ENCODE measurements at regions not wholly inside any gene's neighbourhood (a gene's known extent, or its start where the extent isn't known, plus 50 kb on each side); places are given as distances from the start of the nearest gene placed in this dataset.

DNA sequence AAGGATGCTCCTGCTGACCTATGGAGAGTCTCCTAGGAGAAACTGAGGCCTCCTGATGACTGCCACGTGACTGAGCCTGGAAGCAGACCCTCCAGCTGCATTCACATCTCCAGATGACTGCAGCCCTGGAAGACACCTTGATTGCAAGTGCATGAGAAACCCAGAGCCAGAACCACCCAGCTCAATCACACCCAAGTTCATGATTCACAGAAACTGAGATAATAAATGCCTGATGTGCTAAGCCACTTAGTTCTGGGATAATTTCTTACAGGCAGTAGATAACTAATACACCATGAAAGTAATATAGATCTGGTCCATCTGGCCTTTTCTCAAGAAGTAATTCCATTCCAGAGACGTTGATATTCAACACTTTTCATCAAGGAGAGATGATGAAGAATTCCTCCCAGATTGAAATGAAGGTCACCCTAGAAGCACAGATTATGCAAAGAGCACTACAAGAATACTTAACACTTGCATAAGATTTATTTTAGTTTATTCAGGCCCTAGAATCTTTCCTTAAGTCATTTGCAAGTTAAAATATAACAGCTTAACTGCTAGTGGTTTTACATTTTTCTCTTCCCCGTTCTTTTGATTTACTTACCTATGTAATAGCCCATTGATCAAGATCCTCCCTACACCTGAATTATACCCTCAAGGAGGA lies 208.2 kb upstream of the INHBA start:
- peak; percentile 62 for DNase-seq (ENCODE audit: low read depth)

DNA sequence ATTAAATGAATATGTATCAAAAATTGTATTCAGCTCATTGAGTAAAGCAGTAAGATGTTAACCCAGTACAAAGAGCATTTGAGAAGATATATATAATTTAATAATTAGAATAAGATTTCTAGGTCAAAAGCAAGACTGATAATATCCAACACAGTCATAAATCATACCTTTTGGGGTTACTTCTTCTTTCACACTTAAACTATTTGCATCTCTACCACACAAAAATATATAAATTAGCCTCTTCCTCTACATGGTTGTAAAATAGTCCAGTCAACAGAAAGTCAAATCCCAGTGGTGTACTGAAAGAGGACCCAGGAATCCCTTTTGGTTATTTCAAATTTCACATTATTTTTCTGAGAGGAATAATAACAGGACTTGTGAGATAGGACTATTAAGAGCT lies 204.6 kb upstream of the INHBA start:
- no peak for DNase-seq (ENCODE audit: low read depth)

DNA sequence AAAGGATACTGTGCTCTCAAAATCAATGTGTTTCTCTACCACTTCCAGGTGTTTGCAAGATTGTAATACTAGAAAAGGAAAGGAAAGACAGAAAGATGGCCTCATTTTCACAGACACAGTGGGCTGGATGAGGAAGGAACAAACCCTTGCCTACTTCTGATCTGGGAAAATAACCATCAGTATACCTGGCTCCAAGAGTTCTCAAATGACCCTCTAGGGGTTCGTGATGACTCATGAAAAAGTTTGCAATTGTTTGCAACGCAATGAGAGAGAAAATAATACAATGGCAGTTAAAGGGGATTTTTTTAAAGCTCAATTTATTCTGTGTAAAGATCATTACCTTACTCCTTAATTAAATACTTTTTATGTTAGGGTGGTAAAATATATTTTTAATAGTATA lies 197.6 kb upstream of the INHBA start:
- no peak for DNase-seq (ENCODE audit: low read depth)

DNA sequence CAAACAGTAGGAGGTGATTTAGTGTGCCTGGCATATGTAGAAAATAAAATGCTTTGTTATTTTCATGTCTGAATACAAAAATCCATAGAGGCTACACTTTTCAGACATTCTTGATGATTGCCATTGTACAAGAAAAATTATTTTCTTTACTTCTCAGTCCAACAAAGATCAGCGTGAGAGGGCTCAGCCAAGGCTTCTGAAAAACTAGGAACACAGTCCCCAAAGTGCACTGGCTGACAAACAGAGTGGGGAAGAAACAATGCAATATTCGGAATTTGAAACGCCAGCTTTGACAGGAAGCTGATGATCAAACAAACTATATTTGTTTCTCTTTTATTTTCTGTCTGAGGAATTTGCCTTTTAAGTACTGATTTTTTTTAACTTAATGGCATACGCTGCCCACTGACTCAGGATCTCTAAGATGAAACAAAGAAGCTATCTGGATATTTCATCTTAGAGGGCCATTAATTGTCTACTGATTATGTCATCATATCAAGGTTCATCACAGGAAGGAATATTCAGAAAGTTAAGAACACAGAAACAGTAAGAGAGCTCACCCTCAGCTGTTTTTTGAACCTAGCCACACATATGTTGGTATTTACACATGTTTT lies 197.0 kb upstream of the INHBA start:
- no peak for DNase-seq (ENCODE audit: low read depth)

DNA sequence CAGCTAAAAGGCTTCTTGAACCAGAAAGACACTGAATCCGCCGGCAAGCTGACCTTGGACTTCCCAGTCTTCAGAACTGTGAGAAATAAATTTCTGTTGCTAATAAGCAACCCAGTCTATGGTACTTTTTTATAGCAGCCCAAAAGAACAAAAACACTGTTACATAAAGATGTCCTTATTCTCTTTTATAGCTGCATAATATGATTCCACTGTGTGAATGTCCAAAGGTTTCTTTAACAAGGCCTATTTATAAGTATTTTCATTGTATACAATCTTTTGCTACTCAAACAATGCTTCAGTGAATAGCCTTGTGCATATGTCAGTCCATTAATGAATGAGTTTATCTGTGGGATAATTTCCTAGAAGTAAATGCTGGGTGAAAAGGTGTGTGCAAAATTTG lies 190.8 kb upstream of the INHBA start:
- no peak for DNase-seq (ENCODE audit: low read depth)

GRCh38 chr7:41892356-41893100 lies 189.6 kb upstream of the INHBA start:
- no peak for DNase-seq (ENCODE audit: low read depth)

DNA sequence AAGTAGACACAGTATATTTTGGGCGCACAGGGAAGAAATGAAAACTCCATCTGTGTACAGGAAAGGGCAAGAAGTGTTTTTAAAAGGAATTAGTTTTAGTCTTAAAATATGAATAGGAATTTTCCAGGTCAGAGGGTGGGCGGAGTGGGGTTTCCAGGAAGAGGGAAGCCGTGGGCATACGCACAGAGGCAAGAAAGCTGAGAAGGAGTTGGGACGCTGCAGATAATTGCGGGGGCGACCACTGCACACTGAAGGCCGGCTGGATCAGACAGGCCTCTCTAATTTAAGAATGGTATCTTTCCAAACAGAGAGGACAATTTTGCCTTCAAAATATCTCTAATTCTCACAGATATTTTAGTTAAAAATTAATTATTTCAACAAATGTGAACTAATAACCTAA lies 189.1 kb upstream of the INHBA start:
- no peak for DNase-seq (ENCODE audit: low read depth)

DNA sequence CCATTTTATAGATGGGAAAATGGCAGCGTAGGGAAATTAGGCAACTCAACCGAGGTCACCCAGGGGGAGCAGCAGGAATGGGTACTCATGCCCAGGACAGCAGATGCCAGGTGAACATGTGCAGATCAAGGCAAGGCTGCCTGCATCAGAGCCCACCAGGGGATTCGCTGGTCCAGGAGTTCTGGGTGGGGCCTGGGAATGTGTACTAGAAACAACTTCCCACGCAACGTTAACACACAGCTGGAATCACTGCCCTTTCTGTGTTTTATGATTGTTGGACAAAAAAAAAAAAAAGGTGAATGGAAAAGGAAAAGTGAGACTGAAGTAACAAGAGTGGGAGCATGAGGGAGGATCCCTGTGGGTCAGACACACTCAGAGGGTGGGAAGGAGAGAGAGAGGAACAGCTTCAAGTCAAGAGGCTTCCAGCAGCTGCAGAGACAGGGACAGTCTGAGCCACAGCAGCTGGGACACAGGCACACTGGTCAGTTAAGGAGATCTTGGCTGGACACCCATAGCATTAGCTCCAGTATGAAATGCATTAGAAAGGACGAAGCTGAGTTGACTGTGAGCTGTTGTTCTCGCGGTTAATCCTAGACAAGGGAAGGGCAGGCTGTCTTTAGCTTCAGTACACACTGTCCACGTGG lies 187.9 kb upstream of the INHBA start:
- no peak for DNase-seq (ENCODE audit: low read depth)

- DNase-seq (ENCODE audit: low read depth) = no peak
Measured at GRCh38 chr7:41889472-41889871, 186.6 kb upstream of the INHBA start.

DNA sequence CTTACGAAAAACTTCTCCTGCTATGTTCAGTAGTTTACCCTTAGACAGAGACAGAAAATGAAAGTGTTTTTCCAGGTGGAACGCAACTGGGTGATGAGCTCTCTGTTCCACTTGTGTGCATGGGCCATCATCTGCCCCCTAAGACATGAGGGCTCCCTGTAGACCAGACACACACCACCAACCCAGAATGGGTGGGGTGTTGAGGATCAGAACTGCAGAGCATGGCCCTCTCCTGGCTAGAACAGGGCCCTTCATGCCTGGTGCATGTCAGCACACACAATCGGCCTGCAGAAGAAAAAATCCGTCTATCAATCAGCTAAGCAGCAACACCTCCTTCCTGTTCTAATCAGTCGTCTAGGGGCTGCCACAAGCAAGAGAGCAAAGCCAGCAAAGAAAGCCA lies 186.2 kb upstream of the INHBA start:
- DNase-seq (ENCODE audit: low read depth) = no peak

- DNase-seq (ENCODE audit: low read depth) = no peak
Measured at GRCh38 chr7:41887416-41887815, 184.5 kb upstream of the INHBA start.

DNA sequence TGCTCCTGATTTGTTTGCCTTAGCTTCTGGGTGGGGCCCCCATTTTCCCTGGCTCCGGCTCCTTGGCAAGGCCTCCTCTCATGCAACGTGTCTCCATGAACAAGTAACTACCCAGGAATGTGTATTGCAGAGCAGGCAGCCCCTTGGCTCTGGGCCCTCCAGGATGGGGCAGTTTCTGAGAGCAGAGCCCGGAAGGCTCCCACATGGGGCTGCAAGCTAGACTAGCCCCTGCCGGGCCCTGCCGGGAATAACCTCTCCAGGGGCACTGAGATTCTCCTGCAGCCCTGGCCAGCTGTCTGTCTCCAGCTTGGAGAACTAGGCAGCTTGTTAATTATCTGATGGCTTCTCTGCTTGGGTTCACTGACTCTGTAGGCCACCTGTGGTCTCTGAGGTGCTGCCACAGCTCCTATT lies 184.0 kb upstream of the INHBA start:
- peak; percentile 97 for DNase-seq (ENCODE audit: low read depth)

DNA sequence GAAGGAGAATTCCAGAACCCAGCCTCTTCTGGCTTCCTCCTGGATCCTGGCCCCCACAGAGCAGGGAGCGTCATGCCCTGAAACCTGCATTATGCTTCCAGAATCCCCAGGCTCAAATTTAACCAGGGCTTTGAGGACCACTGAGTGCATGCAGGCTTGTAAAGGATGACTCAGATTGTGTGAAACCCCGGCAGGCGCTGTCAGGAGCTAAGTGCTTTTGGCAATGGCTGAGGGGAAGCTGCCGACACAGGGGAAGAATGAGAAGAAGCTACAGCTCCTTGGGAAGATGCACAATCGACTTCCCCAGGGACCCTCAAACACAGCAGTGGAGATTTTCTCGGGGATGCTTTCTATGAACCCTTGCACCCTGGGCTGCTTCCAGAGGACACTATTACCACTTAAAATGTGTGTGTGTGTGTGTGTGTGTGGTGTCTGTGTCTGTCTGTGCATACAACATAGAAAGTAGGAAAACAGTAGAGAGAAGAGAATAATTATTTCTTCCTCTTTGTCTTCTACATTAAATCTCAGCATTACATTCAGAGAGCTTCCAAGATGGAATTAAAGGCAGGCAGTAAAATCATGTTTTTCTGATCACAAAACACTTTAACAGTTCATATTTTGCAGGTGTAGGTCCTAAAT lies 183.5 kb upstream of the INHBA start:
- DNase-seq (ENCODE audit: low read depth) = peak; percentile 97

DNA sequence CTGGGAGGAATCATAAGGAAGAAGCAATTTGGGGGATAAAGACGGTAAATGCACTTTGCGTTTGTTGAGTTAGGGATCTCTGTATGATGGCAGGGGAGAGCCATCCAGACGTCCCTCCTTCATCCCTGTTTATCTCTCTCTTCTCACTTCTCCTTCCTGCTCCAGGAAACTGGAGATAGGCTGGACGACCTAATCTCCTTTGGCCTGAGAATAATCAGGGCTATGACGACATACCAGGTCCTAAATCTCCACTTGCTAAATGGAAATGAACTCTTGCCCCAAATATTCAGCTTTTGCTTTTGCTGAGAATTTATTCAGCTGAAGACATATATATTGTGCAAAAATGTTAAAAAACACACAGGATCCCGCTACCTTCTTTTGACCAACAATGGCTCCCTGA lies 182.9 kb upstream of the INHBA start:
- no peak for DNase-seq (ENCODE audit: low read depth)

DNA sequence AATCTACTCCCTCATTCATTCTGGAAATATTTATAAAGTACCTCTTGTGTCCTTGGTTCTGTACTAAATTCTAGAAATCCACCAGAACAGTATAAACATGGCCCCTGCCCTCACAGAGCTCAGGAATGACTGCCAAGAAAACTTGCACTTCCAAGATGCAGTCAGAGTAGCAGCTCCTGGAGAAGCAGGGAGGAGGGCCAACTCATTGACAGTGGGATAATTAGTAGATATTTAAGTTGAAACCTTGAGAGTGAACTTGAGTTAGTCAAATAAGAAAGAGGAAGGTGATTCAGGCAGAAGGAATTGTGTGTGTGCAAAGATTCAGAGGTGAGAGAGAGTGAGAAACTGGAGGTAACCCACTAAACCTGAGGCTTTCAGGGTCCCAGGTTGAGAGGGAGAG lies 182.2 kb upstream of the INHBA start:
- DNase-seq (ENCODE audit: low read depth) = peak; percentile 70

DNA sequence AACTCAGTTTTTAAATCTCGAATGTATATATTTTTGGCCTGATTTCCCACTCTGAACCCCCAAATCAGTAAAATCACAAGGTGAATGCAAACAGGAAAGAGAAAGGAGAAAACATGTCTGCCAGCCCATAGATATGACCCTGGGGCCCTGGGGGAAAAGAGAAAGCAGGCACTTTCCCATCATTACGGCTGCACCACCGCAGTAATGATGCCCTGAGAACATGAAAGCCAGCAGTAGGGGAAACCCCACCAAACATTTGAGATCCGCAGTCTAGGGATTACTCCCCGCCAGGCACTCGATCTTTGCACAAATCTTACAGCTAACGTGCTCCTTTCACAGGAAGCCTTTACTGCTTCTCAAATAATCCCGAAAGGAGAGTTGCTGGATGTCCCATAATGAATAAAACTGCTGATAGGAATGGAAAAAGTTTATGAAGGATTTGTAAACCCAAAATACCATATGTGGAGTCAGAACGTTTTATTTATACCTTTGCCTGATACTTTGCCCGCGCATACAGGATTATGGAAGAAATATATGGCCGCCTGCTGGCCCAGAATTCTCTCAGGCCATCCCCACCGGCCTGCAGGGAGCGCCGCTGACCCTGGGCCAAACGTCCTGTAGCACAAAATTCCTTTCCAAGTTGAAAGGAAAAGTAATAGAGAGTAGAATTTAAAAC lies 180.0 kb upstream of the INHBA start:
- no peak for DNase-seq (ENCODE audit: low read depth)

GRCh38 chr7:41882256-41882655 lies 179.4 kb upstream of the INHBA start:
- DNase-seq (ENCODE audit: low read depth) = no peak

DNA sequence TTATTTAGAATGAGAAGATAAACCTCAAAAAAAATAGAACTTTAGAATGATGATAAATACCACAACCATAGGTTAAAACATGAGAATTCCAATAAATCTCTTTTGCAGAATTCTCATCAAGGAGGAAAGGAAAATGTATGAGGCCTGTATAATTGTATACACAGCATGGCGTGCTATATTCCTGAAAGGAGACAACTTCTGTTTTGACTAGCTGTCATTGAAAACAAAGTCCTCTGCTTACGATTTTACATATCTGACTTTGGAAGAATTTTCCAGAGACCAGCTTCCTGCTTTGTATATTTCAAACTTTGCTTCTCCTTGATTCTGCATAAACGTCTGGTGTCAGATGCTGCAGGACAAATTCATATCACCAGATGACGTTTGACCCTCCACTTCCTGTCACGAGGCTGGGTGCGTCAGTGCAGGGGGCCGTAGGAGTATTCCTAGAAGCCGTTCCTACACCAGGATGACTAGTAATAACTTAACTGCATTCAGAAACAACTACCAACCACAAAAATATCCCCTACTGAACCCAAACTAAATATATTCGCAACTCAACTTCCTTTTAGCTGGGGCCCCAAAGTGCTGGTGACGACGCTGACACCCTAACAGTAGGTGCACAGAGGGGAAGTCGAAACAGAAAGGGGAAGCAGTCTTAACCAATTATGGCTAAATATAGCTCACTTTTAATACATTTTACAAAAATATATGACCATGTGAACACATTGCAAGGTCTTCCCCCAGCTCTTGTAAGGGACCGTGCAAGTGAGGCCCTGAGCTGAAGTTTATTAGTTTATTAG lies 178.6 kb upstream of the INHBA start:
- peak; percentile 47 for DNase-seq (ENCODE audit: low read depth)

- peak; percentile 91 for DNase-seq (ENCODE audit: low read depth)
Measured at GRCh38 chr7:41880107-41880506, 177.2 kb upstream of the INHBA start.

- DNase-seq (ENCODE audit: low read depth) = no peak
Measured at GRCh38 chr7:41879403-41879802, 176.5 kb upstream of the INHBA start.

All from Daoy (cell line).